ENCODE measurements at regions not wholly inside any gene's neighbourhood (a gene's known extent, or its start where the extent isn't known, plus 50 kb on each side); places are given as distances from the start of the nearest gene placed in this dataset.

DNA sequence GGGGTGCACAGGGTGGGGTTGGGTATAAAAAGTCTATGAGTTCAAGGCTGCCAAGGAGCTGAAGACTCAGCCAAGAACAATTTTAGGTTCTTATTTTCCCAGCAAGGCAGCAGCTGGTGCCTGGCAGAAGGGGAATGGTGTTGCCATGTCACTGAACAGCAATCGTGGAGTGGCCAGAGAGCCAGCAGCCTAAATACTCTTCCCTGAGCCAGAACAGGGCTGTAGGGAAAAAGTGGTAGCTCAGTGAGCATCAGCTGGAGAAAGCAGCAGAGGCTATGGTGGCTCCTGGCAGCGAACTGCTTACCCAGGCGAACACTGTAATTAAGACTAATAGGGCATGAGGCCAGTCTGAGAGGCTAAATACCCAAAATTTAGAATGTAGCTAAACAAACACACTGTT, 334.9 kb downstream of the RMST start:
- TF ChIP-seq, protein P1, sequence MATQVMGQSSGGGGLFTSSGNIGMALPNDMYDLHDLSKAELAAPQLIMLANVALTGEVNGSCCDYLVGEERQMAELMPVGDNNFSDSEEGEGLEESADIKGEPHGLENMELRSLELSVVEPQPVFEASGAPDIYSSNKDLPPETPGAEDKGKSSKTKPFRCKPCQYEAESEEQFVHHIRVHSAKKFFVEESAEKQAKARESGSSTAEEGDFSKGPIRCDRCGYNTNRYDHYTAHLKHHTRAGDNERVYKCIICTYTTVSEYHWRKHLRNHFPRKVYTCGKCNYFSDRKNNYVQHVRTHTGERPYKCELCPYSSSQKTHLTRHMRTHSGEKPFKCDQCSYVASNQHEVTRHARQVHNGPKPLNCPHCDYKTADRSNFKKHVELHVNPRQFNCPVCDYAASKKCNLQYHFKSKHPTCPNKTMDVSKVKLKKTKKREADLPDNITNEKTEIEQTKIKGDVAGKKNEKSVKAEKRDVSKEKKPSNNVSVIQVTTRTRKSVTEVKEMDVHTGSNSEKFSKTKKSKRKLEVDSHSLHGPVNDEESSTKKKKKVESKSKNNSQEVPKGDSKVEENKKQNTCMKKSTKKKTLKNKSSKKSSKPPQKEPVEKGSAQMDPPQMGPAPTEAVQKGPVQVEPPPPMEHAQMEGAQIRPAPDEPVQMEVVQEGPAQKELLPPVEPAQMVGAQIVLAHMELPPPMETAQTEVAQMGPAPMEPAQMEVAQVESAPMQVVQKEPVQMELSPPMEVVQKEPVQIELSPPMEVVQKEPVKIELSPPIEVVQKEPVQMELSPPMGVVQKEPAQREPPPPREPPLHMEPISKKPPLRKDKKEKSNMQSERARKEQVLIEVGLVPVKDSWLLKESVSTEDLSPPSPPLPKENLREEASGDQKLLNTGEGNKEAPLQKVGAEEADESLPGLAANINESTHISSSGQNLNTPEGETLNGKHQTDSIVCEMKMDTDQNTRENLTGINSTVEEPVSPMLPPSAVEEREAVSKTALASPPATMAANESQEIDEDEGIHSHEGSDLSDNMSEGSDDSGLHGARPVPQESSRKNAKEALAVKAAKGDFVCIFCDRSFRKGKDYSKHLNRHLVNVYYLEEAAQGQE (IDR thresholded peaks at IDR 0.05; ENCODE audit: low read depth, low read length) = no peak
- TF ChIP-seq NR2F1 (conservative IDR thresholded peaks at IDR 0.05) = no peak
- TF ChIP-seq SPI1 (IDR thresholded peaks at IDR 0.05; ENCODE audit: borderline replicate concordance, insufficient read depth, low read depth, low read length) = no peak
- TF ChIP-seq POLR2AphosphoS5 (IDR thresholded peaks at IDR 0.05; ENCODE audit: low read length) = no peak
- TF ChIP-seq, protein P2, sequence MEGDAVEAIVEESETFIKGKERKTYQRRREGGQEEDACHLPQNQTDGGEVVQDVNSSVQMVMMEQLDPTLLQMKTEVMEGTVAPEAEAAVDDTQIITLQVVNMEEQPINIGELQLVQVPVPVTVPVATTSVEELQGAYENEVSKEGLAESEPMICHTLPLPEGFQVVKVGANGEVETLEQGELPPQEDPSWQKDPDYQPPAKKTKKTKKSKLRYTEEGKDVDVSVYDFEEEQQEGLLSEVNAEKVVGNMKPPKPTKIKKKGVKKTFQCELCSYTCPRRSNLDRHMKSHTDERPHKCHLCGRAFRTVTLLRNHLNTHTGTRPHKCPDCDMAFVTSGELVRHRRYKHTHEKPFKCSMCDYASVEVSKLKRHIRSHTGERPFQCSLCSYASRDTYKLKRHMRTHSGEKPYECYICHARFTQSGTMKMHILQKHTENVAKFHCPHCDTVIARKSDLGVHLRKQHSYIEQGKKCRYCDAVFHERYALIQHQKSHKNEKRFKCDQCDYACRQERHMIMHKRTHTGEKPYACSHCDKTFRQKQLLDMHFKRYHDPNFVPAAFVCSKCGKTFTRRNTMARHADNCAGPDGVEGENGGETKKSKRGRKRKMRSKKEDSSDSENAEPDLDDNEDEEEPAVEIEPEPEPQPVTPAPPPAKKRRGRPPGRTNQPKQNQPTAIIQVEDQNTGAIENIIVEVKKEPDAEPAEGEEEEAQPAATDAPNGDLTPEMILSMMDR (IDR thresholded peaks at IDR 0.05 in 2 of 3, conservative IDR thresholded peaks at IDR 0.05 in 1 of 3; ENCODE audit: control insufficient read depth in 2 of 3, extremely low read depth in 1 of 3, insufficient read depth in 1 of 3, low read depth in 3 of 3, low read length in 3 of 3) = no peak
- TF ChIP-seq HDAC6 (IDR thresholded peaks at IDR 0.05; ENCODE audit: unreplicated experiment) = no peak
- no peak for TF ChIP-seq HDAC2 (IDR thresholded peaks at IDR 0.05)
- TF ChIP-seq TAF1 (IDR thresholded peaks at IDR 0.05; ENCODE audit: borderline replicate concordance, low read depth, low read length) = no peak
- TF ChIP-seq, protein P3, sequence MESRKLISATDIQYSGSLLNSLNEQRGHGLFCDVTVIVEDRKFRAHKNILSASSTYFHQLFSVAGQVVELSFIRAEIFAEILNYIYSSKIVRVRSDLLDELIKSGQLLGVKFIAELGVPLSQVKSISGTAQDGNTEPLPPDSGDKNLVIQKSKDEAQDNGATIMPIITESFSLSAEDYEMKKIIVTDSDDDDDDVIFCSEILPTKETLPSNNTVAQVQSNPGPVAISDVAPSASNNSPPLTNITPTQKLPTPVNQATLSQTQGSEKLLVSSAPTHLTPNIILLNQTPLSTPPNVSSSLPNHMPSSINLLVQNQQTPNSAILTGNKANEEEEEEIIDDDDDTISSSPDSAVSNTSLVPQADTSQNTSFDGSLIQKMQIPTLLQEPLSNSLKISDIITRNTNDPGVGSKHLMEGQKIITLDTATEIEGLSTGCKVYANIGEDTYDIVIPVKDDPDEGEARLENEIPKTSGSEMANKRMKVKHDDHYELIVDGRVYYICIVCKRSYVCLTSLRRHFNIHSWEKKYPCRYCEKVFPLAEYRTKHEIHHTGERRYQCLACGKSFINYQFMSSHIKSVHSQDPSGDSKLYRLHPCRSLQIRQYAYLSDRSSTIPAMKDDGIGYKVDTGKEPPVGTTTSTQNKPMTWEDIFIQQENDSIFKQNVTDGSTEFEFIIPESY (IDR thresholded peaks at IDR 0.05) = no peak
